ENCODE measurements at regions not wholly inside any gene's neighbourhood (a gene's known extent, or its start where the extent isn't known, plus 50 kb on each side); places are given as distances from the start of the nearest gene placed in this dataset.

- Histone ChIP-seq H4K20me1 (ENCODE audit: control insufficient read depth, insufficient read depth) (no peaks in the 10 kb centered on the region), H3K36me3 (ENCODE audit: control insufficient read depth in 2 of 2, insufficient read depth in 2 of 2, low read length in 1 of 2) (no peaks in the 10 kb centered on the region), H3K4me3 (no peak overlapping the region), H2AFZ (ENCODE audit: control insufficient read depth, low read depth, low read length) (no peak overlapping the region), H3K4me2 (ENCODE audit: control insufficient read depth, insufficient read depth) (no peak overlapping the region), H3K9me3 (replicated peaks; ENCODE audit: control insufficient read depth, insufficient read depth, low read length) (no peaks in the 10 kb centered on the region), H3K79me2 (ENCODE audit: control insufficient read depth, insufficient read depth, low read length) (no peaks in the 10 kb centered on the region), H3K27ac (ENCODE audit: control insufficient read depth, insufficient read depth) (no peak overlapping the region), H3K9ac (ENCODE audit: control insufficient read depth, insufficient read depth, low read length) (no peak overlapping the region), H3K27me3 (replicated peaks in 1 of 2; ENCODE audit: control insufficient read depth in 2 of 2, insufficient read depth in 2 of 2, low read length in 1 of 2) (no peaks in the 10 kb centered on the region), H3K4me1 (ENCODE audit: control insufficient read depth, insufficient read depth, low read length) (no peaks in the 10 kb centered on the region)
- SMC1A ChIA-PET (ENCODE audit: uncharacterized antibody, unreplicated experiment): no interaction called here
- CTCF ChIA-PET: no interaction called here
- intact Hi-C loops (cut with micrococcal nuclease; ENCODE audit: unreplicated experiment): loop anchor here (10.0 kb wide), 1 partner anchor 144 kb away; no protein-coding TSS in a partner anchor
- 2% methylated on average over 3 of the region's 3 CpGs for WGBS (ENCODE audit: insufficient coverage, insufficient replicate concordance, low lambda C conversion rate, missing lambda C conversion rate)
- no peak for DNase-seq (ENCODE audit: low read depth, low spot score)
- FAIRE-seq: no peak
- ATAC-seq: no peak
- POLR2A ChIA-PET: no interaction called here
- in situ Hi-C loops (cut with MboI): no loop called here
- no TSS peak for BruUV-seq (replicated peaks)
- RAD21 ChIA-PET (ENCODE audit: unreplicated experiment): no interaction called here
- TF ChIP-seq GATAD2B (conservative IDR thresholded peaks at IDR 0.05; ENCODE audit: low read depth) (no peak), RFX5 (IDR thresholded peaks at IDR 0.05; ENCODE audit: low read depth, low read length) (no peak), ATF3 (IDR thresholded peaks at IDR 0.05; ENCODE audit: borderline replicate concordance, extremely low read depth, low read depth, low read length) (no peak), YBX1 (IDR thresholded peaks at IDR 0.05) (no peak), TCF12 (IDR thresholded peaks at IDR 0.05; ENCODE audit: low read depth, low read length) (no peak), CEBPZ (IDR thresholded peaks at IDR 0.05; ENCODE audit: low read depth, low read length) (no peak), NR2F1 (conservative IDR thresholded peaks at IDR 0.05) (no peak), FOXM1 (IDR thresholded peaks at IDR 0.05; ENCODE audit: low read depth, low read length) (no peak), E2F8 (IDR thresholded peaks at IDR 0.05; ENCODE audit: low read depth, partially characterized antibody) (no peak), GABPA (IDR thresholded peaks at IDR 0.05; ENCODE audit: low read depth) (no peak), MTA3 (IDR thresholded peaks at IDR 0.05; ENCODE audit: borderline replicate concordance, low read length) (no peak), PRDM15 (CRISPR knock-in tag; IDR thresholded peaks at IDR 0.05) (no peak)
These were observed 482.0 kb downstream of the UQCRFS1 start for GRCh38 chr19:28730791-28731512.
